GM18508 (cell line): ENCODE measurements at regions not wholly inside any gene's neighbourhood (a gene's known extent, or its start where the extent isn't known, plus 50 kb on each side); places are given as distances from the start of the nearest gene placed in this dataset.

ENCODE experiments used
- ATAC-seq: cut with Tn5 transposase; IDR thresholded peaks from one replicate; pipeline ENCODE4 v1.9.1; 2021; ENCODE audit warnings: moderate number of reproducible peaks; ENCODE audit not compliant: insufficient read depth, unreplicated experiment

- ATAC-seq, result no peak
Measured at GRCh38 chr9:78828521-78828920, 531.6 kb downstream of the PSAT1 start.

- no peak for ATAC-seq
Measured at GRCh38 chr9:78830301-78830700, 533.4 kb downstream of the PSAT1 start.

GRCh38 chr9:78831726-78832125 lies 534.8 kb downstream of the PSAT1 start:
- ATAC-seq, result no peak

GRCh38 chr9:78835928-78836450 lies 539.1 kb downstream of the PSAT1 start:
- no peak for ATAC-seq

GRCh38 chr9:78839252-78839651 lies 542.3 kb downstream of the PSAT1 start:
- ATAC-seq, result no peak

GRCh38 chr9:78848061-78848460 lies 551.1 kb downstream of the PSAT1 start:
- ATAC-seq, result no peak

GRCh38 chr9:78856144-78856543 lies 559.2 kb downstream of the PSAT1 start:
- no peak for ATAC-seq

- no peak for ATAC-seq
Measured at GRCh38 chr9:78856781-78857180, 559.9 kb downstream of the PSAT1 start.

GRCh38 chr9:78857373-78858225 lies 560.7 kb downstream of the PSAT1 start:
- no peak for ATAC-seq

- ATAC-seq, result no peak
Measured at GRCh38 chr9:78858266-78858665, 561.3 kb downstream of the PSAT1 start.

GRCh38 chr9:78860801-78861475 lies 564.0 kb downstream of the PSAT1 start:
- ATAC-seq, result no peak

- no peak for ATAC-seq
Measured at GRCh38 chr9:78863531-78863930, 566.6 kb downstream of the PSAT1 start.

GRCh38 chr9:78865737-78866136 lies 568.8 kb downstream of the PSAT1 start:
- no peak for ATAC-seq

- ATAC-seq, result no peak
Measured at GRCh38 chr9:78866207-78867132, 569.5 kb downstream of the PSAT1 start.

- no peak for ATAC-seq
Measured at GRCh38 chr9:78871086-78871451, 574.1 kb downstream of the PSAT1 start.

GRCh38 chr9:78871452-78872331 lies 574.8 kb downstream of the PSAT1 start:
- no peak for ATAC-seq

- ATAC-seq, result no peak
Measured at GRCh38 chr9:78874061-78874460, 577.1 kb downstream of the PSAT1 start.

GRCh38 chr9:78879324-78880100 lies 582.6 kb downstream of the PSAT1 start:
- no peak for ATAC-seq

GRCh38 chr9:78881295-78881694 lies 584.4 kb downstream of the PSAT1 start:
- ATAC-seq, result no peak
